Fibroblast of skin of right quadriceps (primary cell): ENCODE measurements at regions not wholly inside any gene's neighbourhood (a gene's known extent, or its start where the extent isn't known, plus 50 kb on each side); places are given as distances from the start of the nearest gene placed in this dataset.

ENCODE experiments used
- DNase-seq: peaks from one replicate; pipeline ENCODE4 v3.0.0-alpha.2; 2013

DNA sequence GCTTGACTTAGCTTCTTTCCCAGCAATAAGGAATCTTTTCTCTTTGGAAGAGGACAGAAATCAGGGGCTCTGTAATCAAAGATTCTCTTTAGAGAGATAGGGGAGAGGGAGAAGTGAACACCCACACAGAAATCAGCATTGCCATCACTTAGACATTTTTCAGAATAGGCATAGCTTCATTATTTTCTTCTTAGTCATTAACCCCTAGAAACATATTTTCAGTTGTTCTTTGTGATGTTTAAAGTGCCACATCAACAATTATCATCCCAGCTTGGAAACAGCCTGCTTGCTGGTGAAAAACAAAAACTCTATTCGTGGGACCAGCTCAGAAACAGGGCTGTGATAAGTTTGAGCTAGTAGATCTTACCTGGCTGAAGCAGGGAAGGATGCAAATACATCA lies 88.3 kb upstream of the SLC44A3 start:
- no peak for DNase-seq

DNA sequence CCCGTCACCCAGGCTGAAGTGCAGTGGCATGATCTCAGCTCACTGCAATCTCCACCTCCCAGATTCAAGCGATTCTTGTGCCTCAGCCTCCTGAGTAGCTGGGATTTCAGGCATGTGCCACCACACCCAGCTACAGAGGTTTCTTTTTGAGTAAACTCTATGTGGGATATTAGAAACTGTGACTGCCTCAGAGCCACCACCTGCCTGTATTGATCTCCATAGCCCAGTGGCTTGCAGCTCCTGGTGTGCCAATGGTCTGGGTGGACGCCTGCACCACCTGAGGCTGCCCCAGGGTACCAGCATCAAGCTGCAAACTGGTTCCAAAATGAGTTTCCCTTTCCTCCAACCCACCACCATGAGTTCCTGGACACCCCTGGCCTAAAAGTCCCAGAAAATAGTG lies 89.7 kb upstream of the SLC44A3 start:
- DNase-seq, result no peak

DNA sequence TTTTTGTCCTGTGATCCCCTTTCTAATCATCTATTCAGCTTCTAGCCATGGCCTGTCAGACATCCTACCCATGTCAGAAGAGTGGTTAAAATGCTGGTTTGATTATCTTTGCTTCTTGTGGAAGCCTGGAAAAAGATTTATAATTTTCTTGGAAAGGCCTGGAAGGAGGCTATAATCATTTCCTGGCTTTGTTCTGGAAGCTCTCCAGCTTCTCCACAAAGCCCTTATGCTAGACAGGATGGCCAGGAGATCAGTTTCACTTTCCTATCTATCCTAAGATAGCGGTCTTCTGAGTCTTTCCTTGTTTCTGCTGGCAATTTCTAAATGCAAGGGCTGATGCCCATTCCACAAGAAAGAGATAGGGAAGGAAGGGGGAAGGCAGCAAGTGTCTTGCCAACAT lies 90.9 kb upstream of the SLC44A3 start:
- peak; percentile 89 for DNase-seq

DNA sequence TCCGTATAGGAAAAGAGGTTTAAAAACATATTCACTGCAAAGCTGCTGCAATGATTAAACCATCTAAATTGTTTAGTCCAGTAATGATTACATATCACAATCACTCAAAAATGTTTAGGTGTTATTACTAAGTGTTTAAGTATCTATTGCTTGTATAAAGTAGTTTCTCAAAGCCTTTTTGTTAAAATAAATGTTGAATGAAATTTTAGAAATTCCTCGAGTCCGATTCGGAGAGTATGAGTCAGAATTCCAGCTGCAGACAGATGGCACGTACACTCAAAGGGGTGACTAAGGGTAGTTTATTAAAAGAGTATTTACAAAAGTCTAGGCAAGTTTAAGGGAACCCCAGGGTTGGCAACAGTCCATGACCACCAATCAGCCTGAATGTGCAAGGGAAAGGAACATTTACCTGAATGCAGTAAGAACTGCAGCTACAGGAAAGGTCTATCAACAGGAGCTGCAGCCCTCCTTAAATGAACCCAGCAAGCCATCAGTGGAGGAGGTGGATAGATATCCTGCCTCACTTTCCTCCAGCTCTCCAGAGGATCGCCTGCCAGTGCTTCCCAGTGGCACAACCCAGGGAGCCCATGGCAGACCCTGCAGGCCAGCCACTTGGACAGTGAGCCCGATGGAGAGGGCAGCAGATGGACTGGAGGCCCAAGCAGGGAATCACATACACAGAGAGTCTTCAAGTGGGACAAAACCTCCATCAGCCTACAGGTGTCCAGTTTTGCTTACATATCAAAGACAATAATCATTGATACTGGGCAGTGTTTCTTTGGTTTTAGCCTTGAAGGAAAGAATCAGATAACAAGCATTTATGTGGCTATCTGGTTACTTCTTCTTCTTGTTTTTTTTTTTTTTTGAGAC lies 92.1 kb upstream of the SLC44A3 start:
- peak; percentile 96 for DNase-seq

DNA sequence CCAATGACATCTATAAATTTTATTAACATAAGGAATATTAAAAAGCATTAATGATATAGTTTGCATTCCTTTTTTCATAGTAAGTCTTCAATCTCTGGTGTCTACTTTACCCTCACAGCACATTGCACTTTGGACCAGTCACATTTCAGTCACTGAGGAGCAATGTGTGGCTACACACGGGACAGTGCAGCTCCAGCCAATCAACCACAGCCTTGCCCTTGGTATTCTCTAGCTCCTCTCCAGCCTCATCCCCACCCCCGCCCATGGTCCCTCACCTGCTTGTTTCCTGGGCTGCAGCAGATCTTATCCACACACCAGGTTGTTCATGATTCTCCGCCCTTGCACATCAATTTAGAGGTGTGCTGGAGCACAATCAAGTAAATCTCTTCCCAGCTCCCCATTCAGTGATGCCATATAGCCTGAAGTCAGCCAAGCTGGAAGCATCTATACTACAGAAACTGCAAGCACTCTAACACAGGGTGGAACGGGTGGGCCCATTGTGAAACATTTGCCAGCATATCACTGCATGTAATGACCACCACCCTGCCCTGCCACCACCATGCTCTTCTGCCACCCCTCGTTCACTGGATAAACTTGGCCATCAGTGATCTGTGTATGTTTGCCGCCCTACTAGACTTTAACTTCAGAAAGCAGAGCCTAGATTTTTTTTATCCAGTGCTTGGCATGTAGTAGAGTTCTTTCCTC lies 93.0 kb upstream of the SLC44A3 start:
- no peak for DNase-seq

DNA sequence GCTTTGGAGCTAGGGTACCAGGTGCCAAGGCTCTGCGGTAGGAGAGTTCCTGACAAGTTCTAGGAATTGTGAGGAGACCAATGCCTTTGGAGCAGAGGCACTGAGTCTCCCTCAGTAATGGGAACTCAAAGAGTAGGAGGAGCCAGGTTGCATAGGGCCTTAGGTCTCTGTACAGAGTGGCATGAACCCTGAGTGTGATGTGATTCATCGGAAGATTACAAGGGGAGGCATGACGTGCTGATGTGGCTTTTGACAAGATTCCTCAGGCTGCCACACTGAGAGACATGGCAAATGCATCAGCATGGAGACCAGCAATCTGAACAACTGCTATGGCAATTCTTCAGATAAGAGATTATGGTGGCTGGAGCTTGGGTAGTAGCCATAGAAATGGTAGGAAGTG lies 94.6 kb upstream of the SLC44A3 start:
- peak; percentile 64 for DNase-seq

DNA sequence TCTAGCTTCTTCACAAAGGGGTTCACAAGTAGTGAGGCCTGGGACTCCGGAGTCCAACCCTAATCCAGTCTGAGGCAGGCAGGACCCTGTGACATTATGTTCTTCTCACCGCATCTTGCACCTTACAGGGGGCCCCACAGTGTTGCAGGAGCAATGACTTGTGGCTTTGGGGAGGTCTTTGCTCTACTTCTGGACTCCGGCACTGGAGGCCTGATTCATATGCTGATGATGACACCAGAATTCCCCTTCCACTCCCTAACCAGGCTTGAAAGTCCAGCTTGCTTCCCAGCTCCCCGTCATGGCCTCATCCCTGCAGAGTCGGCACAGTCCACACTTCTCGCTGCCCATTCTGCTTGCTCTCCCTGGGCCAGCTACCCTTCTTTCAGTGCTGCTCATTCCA lies 96.3 kb upstream of the SLC44A3 start:
- DNase-seq, result no peak

DNA sequence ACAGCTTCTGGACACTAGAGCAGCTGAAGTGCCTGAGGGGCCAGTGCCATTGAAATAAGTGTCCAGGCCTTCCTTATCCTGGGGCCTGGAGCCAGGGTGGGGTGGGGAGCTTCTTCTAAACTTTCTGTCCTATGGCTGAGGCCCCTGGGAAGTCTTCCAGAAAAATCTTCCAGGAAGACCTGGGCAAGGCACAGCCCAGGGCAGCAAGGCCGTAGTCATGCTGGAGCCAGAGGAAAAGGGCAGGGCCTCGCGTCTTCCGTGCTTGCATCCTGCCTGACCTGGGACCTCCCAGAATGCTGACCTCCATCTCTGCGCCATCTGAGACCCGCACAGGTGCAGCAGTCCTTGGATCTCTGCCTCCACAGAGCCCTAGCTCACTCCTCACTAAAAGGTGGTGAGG lies 96.7 kb upstream of the SLC44A3 start:
- DNase-seq, result no peak

DNA sequence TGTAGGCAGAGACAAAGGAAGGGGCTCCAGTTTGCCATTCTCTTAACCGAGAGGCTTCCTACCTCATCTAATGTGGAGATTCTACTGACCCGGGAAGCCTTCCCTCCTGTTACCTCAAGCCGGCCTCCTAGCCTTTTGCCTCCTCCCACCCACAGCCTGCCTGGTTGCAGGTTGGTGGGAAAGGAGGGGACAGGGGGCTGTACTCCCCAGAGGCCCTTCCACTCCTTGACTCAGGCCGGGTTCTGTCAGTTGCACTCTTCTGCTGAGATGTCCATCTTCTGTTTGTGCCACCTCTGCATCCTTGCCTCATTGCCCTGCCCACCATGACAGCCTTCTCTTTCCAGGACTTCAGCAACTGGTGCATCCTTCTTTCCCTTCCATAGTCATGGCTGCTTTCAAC lies 98.0 kb upstream of the SLC44A3 start:
- no peak for DNase-seq

DNA sequence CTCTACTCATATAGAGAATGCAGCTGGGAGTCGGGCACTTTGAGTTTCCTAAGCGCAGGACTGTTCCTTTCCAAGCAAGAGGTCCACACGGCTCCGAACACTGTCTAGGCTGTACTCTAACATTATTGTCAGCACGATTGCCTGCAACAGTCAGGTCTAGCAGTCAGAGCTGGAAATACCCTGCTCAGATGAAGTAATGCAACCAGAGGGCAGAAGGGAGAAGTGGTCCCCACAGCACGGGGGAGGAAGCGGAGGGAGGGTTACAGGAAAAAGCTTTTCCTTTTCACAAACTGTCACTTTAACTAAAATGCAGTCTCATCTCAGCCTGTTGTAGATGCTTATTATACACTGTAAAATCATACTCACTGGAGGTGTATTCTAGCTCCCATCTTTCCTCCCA lies 98.9 kb upstream of the SLC44A3 start:
- no peak for DNase-seq

DNA sequence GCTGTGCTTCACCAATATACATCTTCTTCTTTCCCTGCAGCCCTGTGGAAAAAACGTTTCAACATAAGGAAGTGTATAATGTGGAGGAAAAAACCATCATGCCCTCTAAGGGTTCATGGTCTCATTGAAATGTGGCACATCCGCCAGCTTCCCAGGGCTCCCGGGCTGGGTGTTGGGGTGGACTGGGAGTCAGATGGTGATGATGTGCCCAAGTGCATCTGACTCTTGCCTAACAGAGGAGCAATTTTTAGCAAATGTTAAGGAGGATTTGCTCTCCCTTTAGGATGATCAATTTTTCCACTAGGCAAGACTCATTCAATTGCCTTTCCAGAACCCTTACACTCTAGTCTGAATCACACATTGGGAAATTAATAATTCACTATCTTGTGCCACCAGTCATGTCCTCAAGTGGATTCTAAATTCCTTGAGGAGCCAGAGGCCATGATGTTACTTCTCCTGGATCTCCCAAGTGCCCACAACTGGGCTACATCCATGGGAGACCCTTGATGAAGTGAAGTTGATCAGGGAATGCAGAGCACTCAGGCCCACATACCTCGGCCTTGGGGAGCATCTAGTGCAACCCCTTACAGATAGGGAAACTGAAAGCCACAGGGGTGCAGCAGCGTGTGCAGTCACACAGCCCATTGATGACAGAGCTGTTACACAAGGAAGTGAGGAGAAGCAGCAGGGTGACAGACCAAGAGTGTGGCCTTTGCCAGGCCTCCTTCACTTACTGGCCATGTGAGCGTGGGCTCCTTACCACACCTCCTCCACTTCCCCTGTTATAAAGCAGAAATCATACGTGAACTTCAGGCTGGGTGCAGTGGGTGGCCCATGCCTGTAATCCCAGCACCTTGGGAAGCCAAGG lies 100.0 kb upstream of the SLC44A3 start:
- DNase-seq, result no peak

DNA sequence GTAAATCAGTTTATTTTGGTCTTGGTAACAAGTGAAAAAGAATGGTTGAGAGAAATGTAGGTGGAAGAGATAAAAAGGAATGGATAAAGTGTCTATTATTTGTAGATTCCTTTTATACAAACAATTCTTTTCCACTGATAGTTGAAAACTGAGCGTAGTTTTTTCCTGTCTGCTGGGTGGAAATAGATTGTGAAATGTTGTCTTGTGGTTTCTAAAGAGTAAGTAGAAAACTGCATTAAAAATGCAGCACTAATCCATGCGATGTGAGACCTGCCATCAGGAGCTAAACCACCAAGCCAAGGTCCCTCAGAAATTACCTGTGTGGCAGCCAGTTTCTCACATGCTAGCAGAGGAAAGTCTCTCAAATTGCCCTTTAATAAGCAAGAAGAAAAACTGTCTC lies 103.2 kb upstream of the SLC44A3 start:
- no peak for DNase-seq

DNA sequence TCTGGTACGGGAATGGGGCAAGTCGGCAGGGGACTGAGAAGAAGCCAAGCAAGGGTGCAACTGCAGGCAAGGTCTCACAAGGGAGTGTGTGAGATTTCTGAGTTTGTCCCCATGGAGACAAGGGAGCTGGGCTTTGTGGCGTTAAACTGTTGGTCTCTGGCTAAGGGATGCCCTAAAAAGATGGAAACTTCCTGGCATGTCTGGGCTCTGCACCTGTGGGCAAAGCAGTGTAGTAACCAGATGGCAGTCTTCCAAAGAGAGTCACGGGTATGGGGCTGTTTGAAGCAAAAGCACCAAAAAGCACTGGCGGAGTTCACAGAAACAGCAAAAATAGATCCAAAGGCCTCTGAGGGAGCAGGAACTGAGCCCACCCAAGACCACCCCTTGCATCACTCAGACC lies 104.8 kb upstream of the SLC44A3 start:
- DNase-seq, result no peak

DNA sequence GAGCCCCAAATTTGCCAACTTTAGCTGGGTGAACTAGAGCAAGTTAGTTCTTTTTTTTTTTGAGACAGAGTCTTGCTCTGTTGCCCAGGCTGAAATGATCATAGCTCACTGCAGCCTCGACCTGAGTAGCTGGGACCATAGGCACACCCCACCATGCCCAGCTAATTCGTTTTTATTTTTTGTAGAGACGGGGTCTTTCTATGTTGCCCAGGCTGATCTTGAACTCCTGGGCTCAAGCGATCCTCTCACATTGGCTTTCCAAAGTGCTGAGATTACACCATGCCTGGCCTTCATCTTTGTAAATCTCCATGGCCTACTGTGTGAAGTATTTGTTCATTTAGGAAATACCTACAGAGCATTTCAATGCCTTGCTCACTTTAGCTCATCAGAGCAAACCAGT lies 105.6 kb upstream of the SLC44A3 start:
- no peak for DNase-seq

DNA sequence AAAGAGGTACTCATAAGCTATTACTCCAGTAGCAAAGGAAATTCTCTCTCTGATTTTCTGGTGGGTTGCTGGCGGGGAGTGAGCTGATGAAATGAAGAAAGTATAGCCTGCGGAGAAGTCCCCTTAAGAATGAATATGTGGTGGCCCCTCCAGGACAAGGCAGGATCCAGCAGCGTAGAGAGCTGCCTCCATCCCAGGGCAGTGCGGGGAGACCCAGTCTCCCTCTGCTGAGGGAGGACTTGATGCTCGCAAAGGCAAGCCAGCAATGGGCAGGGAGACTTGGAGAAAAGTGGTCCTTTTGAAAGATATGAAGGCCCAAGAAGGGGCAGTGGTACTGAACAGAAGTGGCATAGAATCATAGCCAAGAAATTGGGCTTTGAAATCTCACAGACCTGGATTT lies 106.0 kb upstream of the SLC44A3 start:
- no peak for DNase-seq

DNA sequence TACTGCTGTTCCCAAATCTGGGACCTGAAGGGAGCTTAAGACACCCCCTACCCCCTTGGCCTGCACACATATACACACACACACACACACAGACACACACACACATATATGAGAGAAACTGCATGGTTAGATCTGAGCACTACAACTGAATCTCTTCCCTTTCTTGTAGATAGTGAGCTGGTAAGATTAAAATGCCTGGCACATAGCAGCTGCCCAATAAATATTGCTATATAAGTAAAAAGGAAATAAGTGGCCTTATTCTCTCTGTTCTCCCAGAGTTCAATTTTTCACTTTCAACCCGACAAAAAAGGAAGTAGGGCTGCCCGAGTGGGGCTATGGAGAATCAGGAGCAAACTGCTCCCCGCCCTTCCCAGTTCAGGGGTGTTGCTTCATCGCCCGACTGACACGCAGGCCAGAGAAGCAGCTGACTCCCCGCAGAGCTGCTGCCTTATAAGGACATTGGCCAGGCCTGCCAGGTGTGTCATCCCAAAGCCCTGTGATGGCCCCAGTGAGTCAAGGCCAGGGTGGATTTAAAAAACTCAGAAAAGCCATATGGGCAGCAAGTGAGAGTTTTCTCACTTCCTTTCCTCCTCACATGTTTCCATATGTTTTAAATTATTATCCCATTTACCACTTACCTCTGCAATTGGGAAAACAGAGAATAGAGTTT lies 106.5 kb upstream of the SLC44A3 start:
- DNase-seq, result peak; percentile 99

DNA sequence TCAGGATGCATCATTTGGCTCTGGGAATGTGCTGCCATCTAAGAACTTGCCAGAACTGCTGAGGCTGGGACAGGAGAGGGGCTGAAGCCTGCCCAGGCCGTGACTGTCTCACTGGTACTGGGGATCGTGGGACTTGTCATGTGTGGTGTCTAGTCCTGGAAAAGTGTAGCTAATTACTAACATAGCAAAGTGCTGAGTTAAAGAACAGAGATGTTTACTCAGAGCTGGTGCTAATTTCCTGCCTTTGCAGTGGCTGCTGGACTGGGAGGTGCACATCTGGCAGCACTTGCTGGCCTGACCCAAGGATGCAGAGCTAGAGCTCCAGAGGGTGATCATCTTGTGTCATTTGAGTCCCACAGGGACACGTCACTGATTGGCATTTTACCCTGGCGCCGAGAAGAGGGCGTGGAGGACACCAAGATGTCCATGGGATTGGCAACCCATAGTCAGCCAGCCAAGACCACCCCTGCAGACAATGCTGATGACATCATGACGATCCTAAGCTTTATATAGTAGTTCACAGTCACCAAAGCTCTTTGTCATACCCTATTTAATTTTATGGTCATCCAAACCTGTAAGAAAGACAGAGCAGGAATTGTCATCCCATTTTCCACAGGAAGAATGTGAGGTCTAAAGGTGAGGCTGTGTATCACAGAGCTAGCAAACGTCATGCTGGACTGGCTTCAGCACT lies 110.1 kb upstream of the SLC44A3 start:
- DNase-seq, result peak; percentile 75

DNA sequence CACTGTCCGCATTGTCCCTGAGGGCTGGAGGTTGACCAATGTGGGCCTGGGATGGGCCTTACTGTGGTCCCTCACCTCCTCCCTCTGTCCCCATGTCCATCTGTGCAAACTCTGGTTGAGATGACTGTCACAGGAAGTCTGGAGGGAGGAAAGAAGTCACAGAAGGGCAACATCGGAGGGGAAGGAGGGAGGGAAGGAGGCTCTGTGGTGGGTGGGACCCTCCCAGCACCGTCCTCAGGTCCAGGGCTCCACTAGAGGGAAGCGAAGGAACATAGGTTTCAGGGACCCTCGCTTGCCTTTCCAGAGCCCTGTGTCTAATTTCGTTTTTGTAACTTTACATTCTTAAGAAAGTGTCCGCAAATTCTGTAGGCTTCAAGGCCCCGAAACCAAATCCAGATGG lies 111.3 kb upstream of the SLC44A3 start:
- DNase-seq, result peak; percentile 25

DNA sequence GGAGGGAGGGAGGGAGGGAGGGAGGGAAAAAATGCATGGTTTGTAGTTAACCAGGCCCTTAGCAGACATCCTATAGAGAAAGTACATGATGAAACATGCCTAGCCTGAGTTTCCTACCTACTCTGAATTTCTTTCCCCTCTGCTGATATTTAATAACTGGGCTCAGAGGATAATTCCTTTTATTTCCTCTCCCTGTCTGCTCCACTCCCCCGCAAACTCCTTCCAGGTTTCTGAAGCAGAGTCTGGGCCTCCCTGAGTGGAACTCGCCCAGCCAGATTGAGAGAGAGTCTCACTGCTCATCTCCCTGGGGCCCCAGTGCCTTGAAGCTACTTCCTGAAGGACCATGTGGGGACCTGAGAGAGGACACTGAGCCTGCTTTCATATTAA lies 111.9 kb upstream of the SLC44A3 start:
- DNase-seq, result no peak

DNA sequence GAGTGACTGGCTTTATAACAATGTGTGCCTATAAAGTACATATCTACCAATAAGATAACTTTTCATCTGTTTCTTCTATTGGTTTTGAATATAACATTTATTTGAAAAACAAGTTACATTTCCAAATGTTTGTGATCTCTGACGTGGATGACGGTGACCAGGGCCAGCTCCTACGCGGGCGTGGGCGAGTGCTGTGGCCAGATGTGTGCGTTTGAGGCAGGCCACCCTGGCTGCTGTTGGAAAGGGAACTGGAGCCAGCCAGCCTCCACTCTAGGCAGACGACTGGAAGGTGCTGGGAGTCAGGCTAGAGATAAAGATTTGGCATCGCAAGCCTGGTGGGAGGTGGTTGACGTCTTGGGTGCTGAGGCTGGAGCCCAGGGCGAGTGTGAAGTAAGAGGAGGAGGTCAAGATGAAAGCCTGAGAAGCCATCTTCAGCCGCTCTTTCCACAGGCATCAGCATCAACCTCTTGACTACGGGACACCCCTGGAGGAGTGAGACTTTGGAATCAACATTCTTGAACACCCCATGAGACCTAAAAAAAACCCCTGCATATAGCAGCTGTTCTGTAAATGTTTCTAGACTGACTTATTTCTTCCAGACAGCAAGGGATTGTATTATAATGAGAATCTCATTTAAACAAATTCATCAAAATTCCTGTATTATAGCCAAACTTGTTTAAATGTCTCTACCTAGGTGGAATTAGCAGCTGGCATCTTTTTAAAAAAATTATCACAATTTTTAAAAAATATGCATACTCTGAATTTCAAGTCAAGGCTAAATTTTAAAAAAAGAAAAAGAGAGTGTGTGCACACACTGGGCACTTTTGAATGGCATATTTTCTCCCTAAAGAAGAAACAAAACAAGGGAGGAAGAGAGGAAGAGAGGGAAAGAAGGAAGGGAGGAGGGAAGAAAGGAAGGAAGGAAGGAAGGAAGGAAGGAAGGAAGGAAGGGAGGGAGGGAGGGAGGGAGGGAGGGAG lies 112.5 kb upstream of the SLC44A3 start:
- no peak for DNase-seq

DNA sequence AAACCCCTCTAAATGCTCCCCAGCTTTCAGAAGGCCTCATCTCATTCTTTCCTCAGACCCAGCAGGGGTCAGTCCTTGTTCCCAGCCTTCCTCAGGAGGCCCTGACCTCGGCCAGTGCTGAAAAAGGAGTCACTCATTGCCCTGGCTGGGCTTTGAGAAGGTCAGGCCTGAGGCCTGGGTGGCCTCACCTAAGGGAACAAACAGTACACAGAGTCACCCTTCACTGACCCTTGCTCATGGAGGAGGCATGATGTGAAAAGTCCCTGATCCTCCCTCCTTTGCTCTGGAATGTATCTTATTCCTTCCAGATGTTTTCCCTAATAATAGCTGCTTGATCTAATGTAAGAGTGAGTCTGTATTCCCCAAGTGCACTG lies 117.7 kb upstream of the SLC44A3 start:
- peak; percentile 75 for DNase-seq
